ENCODE measurements at regions not wholly inside any gene's neighbourhood (a gene's known extent, or its start where the extent isn't known, plus 50 kb on each side); places are given as distances from the start of the nearest gene placed in this dataset.

DNA sequence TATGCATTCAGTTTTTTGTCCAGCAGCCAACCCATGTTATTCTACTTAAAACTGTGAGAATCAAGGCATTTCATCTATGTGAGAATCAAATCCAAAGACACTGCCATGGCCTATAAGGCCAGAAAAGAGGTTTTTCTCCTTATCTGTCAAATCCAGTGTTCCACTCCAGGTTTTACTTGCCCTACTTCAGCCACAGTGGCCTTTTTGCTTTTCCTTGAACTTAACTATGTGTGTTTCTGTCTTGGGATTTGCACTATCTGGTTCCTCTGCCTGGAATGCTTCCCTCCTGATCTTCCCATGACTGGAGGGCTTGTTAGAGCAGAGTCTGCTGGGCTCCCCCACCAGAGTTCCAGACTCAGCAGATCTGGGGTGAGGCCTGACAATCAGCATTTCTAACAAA lies 113.1 kb upstream of the DOK5 start:
- TF ChIP-seq ASH2L (IDR thresholded peaks at IDR 0.05; ENCODE audit: low read length) (no peak), EZH2 (IDR thresholded peaks at IDR 0.05; ENCODE audit: low read depth, low read length, severe bottlenecking) (no peak), TCF12 (IDR thresholded peaks at IDR 0.05; ENCODE audit: low read depth, low read length) (no peak), POLR2A (IDR thresholded peaks at IDR 0.05; ENCODE audit: control extremely low read depth in 1 of 2, low read depth in 2 of 2, low read length in 2 of 2) (no peak), E2F6 (IDR thresholded peaks at IDR 0.05) (no peak), CREB1 (IDR thresholded peaks at IDR 0.05) (no peak), CTCF (IDR thresholded peaks at IDR 0.05; ENCODE audit: control extremely low read depth in 1 of 3, insufficient read depth in 1 of 3, low read depth in 1 of 3, low read length in 3 of 3) (no peak), NRF1 (IDR thresholded peaks at IDR 0.05; ENCODE audit: low read depth, low read length) (no peak), JUND (IDR thresholded peaks at IDR 0.05; ENCODE audit: low read length) (no peak), HDAC2 (IDR thresholded peaks at IDR 0.05; ENCODE audit: borderline replicate concordance in 1 of 2, low read depth in 2 of 2, low read length in 2 of 2) (no peak)

All from H1 (cell line).